H1 (cell line): ENCODE measurements at regions not wholly inside any gene's neighbourhood (a gene's known extent, or its start where the extent isn't known, plus 50 kb on each side); places are given as distances from the start of the nearest gene placed in this dataset.

Experiments
- RXRA ChIP-seq: IDR thresholded peaks from 2 replicates; pipeline ENCODE4 v1.6.1; 2011; ENCODE audit warnings: low read depth, mild to moderate bottlenecking, low read length, moderate library complexity; ENCODE audit not compliant: insufficient read depth
- TF ChIP-seq, protein P1 (sequence below), 3 experiments: IDR thresholded peaks; 1 replicate in 2 of 3; 2 replicates in 1 of 3; pipeline versions ENCODE4 v1.5.1 to v1.6.1; 2011; ENCODE audit warnings: low read length in 3 of 3, mild to moderate bottlenecking in 3 of 3, inconsistent platforms in 2 of 3, low read depth in 1 of 3, moderate library complexity in 1 of 3; ENCODE audit not compliant: insufficient read depth in 1 of 3; ENCODE audit errors: control extremely low read depth in 1 of 3

- TF ChIP-seq, protein P1, sequence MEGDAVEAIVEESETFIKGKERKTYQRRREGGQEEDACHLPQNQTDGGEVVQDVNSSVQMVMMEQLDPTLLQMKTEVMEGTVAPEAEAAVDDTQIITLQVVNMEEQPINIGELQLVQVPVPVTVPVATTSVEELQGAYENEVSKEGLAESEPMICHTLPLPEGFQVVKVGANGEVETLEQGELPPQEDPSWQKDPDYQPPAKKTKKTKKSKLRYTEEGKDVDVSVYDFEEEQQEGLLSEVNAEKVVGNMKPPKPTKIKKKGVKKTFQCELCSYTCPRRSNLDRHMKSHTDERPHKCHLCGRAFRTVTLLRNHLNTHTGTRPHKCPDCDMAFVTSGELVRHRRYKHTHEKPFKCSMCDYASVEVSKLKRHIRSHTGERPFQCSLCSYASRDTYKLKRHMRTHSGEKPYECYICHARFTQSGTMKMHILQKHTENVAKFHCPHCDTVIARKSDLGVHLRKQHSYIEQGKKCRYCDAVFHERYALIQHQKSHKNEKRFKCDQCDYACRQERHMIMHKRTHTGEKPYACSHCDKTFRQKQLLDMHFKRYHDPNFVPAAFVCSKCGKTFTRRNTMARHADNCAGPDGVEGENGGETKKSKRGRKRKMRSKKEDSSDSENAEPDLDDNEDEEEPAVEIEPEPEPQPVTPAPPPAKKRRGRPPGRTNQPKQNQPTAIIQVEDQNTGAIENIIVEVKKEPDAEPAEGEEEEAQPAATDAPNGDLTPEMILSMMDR (IDR thresholded peaks at IDR 0.05; ENCODE audit: control extremely low read depth in 1 of 3, insufficient read depth in 1 of 3, low read depth in 1 of 3, low read length in 3 of 3) = no peak
- no peak for TF ChIP-seq RXRA
Observed at GRCh38 chr16:76900285-76901263, 290.4 kb upstream of the MON1B start.
